Neural cell (in vitro differentiated cells): ENCODE measurements at regions not wholly inside any gene's neighbourhood (a gene's known extent, or its start where the extent isn't known, plus 50 kb on each side); places are given as distances from the start of the nearest gene placed in this dataset.
A peak's percentile ranks its signal among the peaks of the same experiment; 100 is the strongest.

Experiments used
- H2AFZ ChIP-seq: fragments of 200-600, 300-800 bp; sonication (generic), shearing (Covaris generic); 2 replicates; pipeline ENCODE4 v1.6.0; 2014; ENCODE audit warnings: low read depth, mild to moderate bottlenecking, antibody characterized with exemption, low read length, moderate library complexity
- H3F3A ChIP-seq: fragments of 200-600 bp; shearing (Covaris generic); 2 replicates; pipeline ENCODE4 v1.6.1; 2016; ENCODE audit warnings: mild to moderate bottlenecking, moderate library complexity, mixed read lengths, antibody characterized with exemption, low read length; ENCODE audit not compliant: insufficient read depth, poor library complexity, severe bottlenecking
- H3K27ac ChIP-seq: fragments of 200-600, 300-800 bp; sonication (generic), shearing (Covaris generic); 2 replicates; pipeline ENCODE4 v1.5.1; 2014; ENCODE audit warnings: mild to moderate bottlenecking, low read length, moderate library complexity
- H3K27me3 ChIP-seq: fragments of 300-800, 200-600 bp; sonication (generic), shearing (Covaris generic); 2 replicates; pipeline ENCODE4 v1.6.0; 2014; ENCODE audit warnings: mild to moderate bottlenecking, low read depth, low read length, moderate library complexity; ENCODE audit not compliant: insufficient read depth
- H3K36me3 ChIP-seq: fragments of 300-800, 200-600 bp; sonication (generic), shearing (Covaris generic); 2 replicates; pipeline ENCODE4 v1.5.1; 2014; ENCODE audit warnings: mild to moderate bottlenecking, antibody characterized with exemption, low read length, moderate library complexity; ENCODE audit not compliant: insufficient read depth
- H3K4me2 ChIP-seq: fragments of 300-800, 200-600 bp; sonication (generic), shearing (Covaris generic); 2 replicates; pipeline ENCODE4 v1.6.0; 2014; ENCODE audit warnings: mild to moderate bottlenecking, low read length
- H3K4me3 ChIP-seq: fragments of 300-800, 200-600 bp; sonication (generic), shearing (Covaris generic); 2 replicates; pipeline ENCODE4 v1.5.1; 2014; ENCODE audit warnings: mild to moderate bottlenecking, low read length, moderate library complexity
- H3K79me2 ChIP-seq: fragments of 200-600 bp; shearing (Covaris generic); replicated peaks from 2 replicates; pipeline ENCODE4 v1.6.0; 2014; ENCODE audit warnings: mild to moderate bottlenecking, low read length, moderate library complexity; ENCODE audit not compliant: insufficient read depth
- H3K9ac ChIP-seq: fragments of 300-800, 200-600 bp; sonication (generic), shearing (Covaris generic); 2 replicates; pipeline ENCODE4 v1.6.1; 2016; ENCODE audit warnings: mild to moderate bottlenecking, low read length, mixed read lengths
- H3K9me2 ChIP-seq: fragments of 200-600 bp; shearing (Covaris generic); 2 replicates; pipeline ENCODE4 v1.6.1; 2016; ENCODE audit warnings: mild to moderate bottlenecking, low read length, mixed read lengths; ENCODE audit not compliant: insufficient read depth
- H3K9me3 ChIP-seq: fragments of 200-600, 300-800 bp; sonication (generic), shearing (Covaris generic); 2 replicates; pipeline ENCODE4 v1.6.1; 2016; ENCODE audit warnings: mild to moderate bottlenecking, mixed run types, low read length, moderate library complexity, mixed read lengths
- H4K20me1 ChIP-seq: fragments of 200-600 bp; shearing (Covaris generic); 2 replicates; pipeline ENCODE4 v1.6.1; 2016; ENCODE audit warnings: mild to moderate bottlenecking, mixed run types; ENCODE audit not compliant: insufficient read depth
- EP300 ChIP-seq: fragments of 450-650 bp; conservative IDR thresholded peaks from 2 replicates; pipeline ENCODE4 v1.6.1; 2014; ENCODE audit warnings: antibody characterized with exemption, mild to moderate bottlenecking, moderate library complexity; ENCODE audit not compliant: poor library complexity, severe bottlenecking
- EZH2 ChIP-seq: fragments of 200-600, 300-800 bp; shearing (Covaris generic), sonication (generic); IDR thresholded peaks from 2 replicates; pipeline ENCODE4 v1.6.1; 2014; ENCODE audit warnings: antibody characterized with exemption, low read length, borderline replicate concordance, mild to moderate bottlenecking; ENCODE audit not compliant: insufficient read depth, poor library complexity, severe bottlenecking
- MXI1 ChIP-seq: fragments of 450-650 bp; conservative IDR thresholded peaks from 2 replicates; pipeline ENCODE4 v1.6.1; 2014; ENCODE audit warnings: antibody characterized with exemption, mild to moderate bottlenecking; ENCODE audit not compliant: poor library complexity, severe bottlenecking
- POLR2AphosphoS5 ChIP-seq: IDR thresholded peaks from 2 replicates; pipeline ENCODE4 v1.6.1; 2012
- RAD21 ChIP-seq: fragments of 450-650 bp; conservative IDR thresholded peaks from 2 replicates; pipeline ENCODE4 v1.6.1; 2014; ENCODE audit warnings: antibody characterized with exemption, mild to moderate bottlenecking, moderate library complexity
- SMC3 ChIP-seq: fragments of 450-650 bp; conservative IDR thresholded peaks from 2 replicates; pipeline ENCODE4 v1.6.1; 2014; ENCODE audit warnings: antibody characterized with exemption, mild to moderate bottlenecking, moderate library complexity; ENCODE audit not compliant: poor library complexity
- TAF1 ChIP-seq: IDR thresholded peaks from 2 replicates; pipeline ENCODE4 v1.6.1; 2012; ENCODE audit warnings: low read depth
- TF ChIP-seq, protein P1 (sequence below): IDR thresholded peaks from 2 replicates; pipeline ENCODE4 v1.6.1; 2012; ENCODE audit warnings: borderline replicate concordance
- TF ChIP-seq, protein P2 (sequence below): fragments of 450-650 bp; IDR thresholded peaks from 2 replicates; pipeline ENCODE4 v1.5.1; 2014; ENCODE audit warnings: antibody characterized with exemption, mild to moderate bottlenecking, moderate library complexity; ENCODE audit not compliant: poor library complexity, severe bottlenecking

DNA sequence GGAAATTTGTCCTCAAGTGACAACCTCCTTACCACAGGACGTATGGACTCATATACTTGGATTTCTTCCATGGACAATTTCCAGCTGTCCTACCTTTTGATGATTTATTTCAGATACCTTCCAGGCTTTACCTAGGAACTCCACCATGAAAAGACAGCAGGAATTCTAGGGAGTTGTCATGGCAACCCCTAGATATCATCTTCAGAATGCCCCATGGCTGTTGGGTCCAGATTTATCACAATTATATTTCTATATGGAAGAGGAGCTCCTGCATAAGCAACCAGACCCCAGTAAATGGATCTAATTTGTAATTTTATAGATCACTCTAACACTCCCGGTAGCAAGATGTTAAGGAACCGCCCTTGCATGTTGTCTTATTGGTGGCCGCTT is 102.3 kb upstream of the ZNF521 start:
- Histone ChIP-seq H3K79me2 (no peaks in the 10 kb centered on the region), H3K4me3 (no peak overlapping the region), H3K27me3 (no peaks in the 10 kb centered on the region), H3K27ac (peak overlapping the region; percentile 17), H3K9me2 (no peaks in the 10 kb centered on the region), H3K9me3 (no peaks in the 10 kb centered on the region), H3K36me3 (no peaks in the 10 kb centered on the region), H4K20me1 (no peaks in the 10 kb centered on the region), H3K4me2 (peak overlapping the region; percentile 16), H3F3A (no peaks in the 10 kb centered on the region), H2AFZ (no peak overlapping the region), H3K9ac (no peak overlapping the region)
- TF ChIP-seq, protein P1, sequence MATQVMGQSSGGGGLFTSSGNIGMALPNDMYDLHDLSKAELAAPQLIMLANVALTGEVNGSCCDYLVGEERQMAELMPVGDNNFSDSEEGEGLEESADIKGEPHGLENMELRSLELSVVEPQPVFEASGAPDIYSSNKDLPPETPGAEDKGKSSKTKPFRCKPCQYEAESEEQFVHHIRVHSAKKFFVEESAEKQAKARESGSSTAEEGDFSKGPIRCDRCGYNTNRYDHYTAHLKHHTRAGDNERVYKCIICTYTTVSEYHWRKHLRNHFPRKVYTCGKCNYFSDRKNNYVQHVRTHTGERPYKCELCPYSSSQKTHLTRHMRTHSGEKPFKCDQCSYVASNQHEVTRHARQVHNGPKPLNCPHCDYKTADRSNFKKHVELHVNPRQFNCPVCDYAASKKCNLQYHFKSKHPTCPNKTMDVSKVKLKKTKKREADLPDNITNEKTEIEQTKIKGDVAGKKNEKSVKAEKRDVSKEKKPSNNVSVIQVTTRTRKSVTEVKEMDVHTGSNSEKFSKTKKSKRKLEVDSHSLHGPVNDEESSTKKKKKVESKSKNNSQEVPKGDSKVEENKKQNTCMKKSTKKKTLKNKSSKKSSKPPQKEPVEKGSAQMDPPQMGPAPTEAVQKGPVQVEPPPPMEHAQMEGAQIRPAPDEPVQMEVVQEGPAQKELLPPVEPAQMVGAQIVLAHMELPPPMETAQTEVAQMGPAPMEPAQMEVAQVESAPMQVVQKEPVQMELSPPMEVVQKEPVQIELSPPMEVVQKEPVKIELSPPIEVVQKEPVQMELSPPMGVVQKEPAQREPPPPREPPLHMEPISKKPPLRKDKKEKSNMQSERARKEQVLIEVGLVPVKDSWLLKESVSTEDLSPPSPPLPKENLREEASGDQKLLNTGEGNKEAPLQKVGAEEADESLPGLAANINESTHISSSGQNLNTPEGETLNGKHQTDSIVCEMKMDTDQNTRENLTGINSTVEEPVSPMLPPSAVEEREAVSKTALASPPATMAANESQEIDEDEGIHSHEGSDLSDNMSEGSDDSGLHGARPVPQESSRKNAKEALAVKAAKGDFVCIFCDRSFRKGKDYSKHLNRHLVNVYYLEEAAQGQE, result peak; percentile 48
- TF ChIP-seq, protein P2, sequence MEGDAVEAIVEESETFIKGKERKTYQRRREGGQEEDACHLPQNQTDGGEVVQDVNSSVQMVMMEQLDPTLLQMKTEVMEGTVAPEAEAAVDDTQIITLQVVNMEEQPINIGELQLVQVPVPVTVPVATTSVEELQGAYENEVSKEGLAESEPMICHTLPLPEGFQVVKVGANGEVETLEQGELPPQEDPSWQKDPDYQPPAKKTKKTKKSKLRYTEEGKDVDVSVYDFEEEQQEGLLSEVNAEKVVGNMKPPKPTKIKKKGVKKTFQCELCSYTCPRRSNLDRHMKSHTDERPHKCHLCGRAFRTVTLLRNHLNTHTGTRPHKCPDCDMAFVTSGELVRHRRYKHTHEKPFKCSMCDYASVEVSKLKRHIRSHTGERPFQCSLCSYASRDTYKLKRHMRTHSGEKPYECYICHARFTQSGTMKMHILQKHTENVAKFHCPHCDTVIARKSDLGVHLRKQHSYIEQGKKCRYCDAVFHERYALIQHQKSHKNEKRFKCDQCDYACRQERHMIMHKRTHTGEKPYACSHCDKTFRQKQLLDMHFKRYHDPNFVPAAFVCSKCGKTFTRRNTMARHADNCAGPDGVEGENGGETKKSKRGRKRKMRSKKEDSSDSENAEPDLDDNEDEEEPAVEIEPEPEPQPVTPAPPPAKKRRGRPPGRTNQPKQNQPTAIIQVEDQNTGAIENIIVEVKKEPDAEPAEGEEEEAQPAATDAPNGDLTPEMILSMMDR, result no peak

DNA sequence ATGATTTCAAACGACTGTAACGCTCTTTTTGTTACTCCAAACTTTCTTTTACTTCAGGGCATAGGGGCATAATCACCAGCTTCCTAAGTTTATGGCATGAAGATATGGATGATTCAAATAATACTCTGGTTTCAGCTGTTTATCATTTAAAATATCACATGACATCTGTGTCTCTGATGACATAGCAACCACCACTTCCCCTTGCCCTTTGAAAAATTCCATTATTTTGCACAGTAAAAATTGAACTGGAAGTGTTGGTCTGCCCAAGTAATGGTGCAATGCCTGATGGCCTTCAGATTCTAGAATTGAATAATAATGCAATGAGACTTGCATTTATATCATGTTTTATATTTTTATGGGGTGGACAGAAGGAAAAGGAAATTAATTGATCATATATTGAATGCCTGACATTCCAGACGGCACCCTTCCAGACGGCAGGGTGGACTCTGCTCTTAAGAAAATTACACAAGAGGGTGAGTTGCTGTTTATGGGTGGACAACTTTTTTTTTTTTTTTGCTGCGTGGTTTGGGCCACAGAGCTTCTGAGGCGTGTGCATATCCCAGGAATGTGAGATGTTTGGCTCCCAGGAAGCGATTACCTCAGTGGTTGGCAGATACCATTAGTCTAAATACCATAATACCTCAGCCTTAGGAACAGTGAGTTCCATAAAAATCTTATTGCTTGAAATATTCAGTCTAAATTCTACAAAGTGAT is 101.7 kb upstream of the ZNF521 start:
- TF ChIP-seq SMC3 (no peak), MXI1 (no peak), EZH2 (no peak), EP300 (no peak), TAF1 (no peak), RAD21 (no peak), POLR2AphosphoS5 (no peak)
- TF ChIP-seq, protein P1, result no peak
- TF ChIP-seq, protein P2, result no peak
- Histone ChIP-seq H3K27me3 (no peaks in the 10 kb centered on the region), H3K36me3 (no peaks in the 10 kb centered on the region), H3K79me2 (no peaks in the 10 kb centered on the region), H3K4me2 (peak overlapping the region; percentile 16), H2AFZ (no peak overlapping the region), H3K9me3 (no peaks in the 10 kb centered on the region), H3F3A (no peaks in the 10 kb centered on the region), H3K9ac (no peak overlapping the region), H4K20me1 (no peaks in the 10 kb centered on the region), H3K9me2 (no peaks in the 10 kb centered on the region), H3K27ac (peak overlapping the region; percentile 17), H3K4me3 (no peak overlapping the region)
